ENCODE measurements at regions not wholly inside any gene's neighbourhood (a gene's known extent, or its start where the extent isn't known, plus 50 kb on each side); places are given as distances from the start of the nearest gene placed in this dataset.

DNA sequence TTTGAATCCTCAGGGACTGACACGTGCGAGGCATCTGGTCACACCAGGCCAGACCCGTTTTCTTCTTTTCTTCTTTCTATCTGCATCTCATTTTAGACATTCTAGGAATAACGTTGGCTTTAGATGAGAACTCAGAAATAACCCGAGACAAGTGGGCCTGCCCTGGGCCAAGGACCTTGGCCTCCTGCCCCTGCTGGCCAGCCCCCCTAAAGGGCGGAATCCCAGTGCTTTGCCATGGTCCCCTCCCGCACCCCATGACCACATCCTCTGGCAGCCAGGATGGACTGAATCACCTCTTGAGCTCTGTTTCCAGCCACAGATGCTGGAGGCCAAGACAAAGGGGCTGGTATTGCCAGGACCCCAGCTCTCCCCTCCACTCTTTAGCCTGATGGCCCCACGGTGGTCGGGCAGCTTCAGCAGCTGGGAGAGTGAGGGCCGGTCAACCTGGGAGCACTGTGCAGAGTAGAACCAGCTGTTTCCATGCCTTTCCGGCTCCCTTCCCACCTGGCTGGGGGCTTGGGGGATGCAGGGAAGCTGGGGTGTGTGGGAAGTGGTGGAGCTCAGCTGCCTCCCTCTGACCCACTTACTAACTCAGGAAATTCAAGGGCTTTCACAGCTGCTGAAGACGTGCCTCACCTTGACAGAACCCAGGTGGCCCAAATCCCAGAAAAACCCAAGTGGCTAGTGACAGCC, 190.9 kb downstream of the FAM43A start:
- Histone ChIP-seq H3K27me3 (ENCODE audit: insufficient read depth, low read length) (no peaks in the 10 kb centered on the region), H3K9me3 (ENCODE audit: control insufficient read depth, low read depth, low read length) (no peaks in the 10 kb centered on the region), H2BK15ac (ENCODE audit: low read depth, low read length) (no peak overlapping the region), H2BK12ac (ENCODE audit: insufficient read length, low read depth, low read length) (no peak overlapping the region), H3K4me1 (ENCODE audit: insufficient read depth, low read length) (peaks cover 4% of the 10 kb centered on the region; the same call in 1 of the 2 replicates), H3K14ac (ENCODE audit: insufficient read depth, low read length) (no peak overlapping the region), H4K20me1 (ENCODE audit: control insufficient read depth, insufficient read depth, insufficient read length) (peaks cover 2% of the 10 kb centered on the region), H2AFZ (ENCODE audit: low read length) (no peak overlapping the region), H2BK120ac (ENCODE audit: low read depth, low read length, poor library complexity, severe bottlenecking) (no peak overlapping the region), H3K23ac (ENCODE audit: insufficient read length, low read depth, low read length) (no peak overlapping the region), H3K56ac (ENCODE audit: insufficient read length, low read depth, low read length) (no peak overlapping the region), H3K9ac (ENCODE audit: extremely low read depth, insufficient read length, low read length) (no peak overlapping the region), H3T11ph (ENCODE audit: low read length) (no peak overlapping the region), H3K4me2 (ENCODE audit: insufficient read depth, insufficient read length, low read length) (no peak overlapping the region), H3K18ac (ENCODE audit: insufficient read length, low read depth, low read length) (no peak overlapping the region), H3K23me2 (ENCODE audit: insufficient read length, low read depth, low read length, poor library complexity, severe bottlenecking) (no peaks in the 10 kb centered on the region), H2AK5ac (ENCODE audit: insufficient read length, low read length) (no peak overlapping the region), H3K27ac (ENCODE audit: insufficient read length, low read depth, low read length) (no peak overlapping the region), H3K79me1 (ENCODE audit: insufficient read depth, low read depth, low read length, poor library complexity, severe bottlenecking) (no peaks in the 10 kb centered on the region), H4K5ac (ENCODE audit: insufficient read length, low read depth, low read length) (no peak overlapping the region), H3K4ac (ENCODE audit: low read depth, low read length) (no peak overlapping the region), H4K91ac (ENCODE audit: insufficient read length, low read depth, low read length) (no peak overlapping the region), H3K79me2 (ENCODE audit: insufficient read depth, low read length) (no peaks in the 10 kb centered on the region), H2BK5ac (ENCODE audit: insufficient read length, low read length) (no peak overlapping the region), H4K8ac (replicated peaks; ENCODE audit: insufficient read length, low read depth, low read length) (no peak overlapping the region), H2BK20ac (ENCODE audit: low read depth, low read length, poor library complexity, severe bottlenecking) (no peak overlapping the region)
- WGBS (ENCODE audit: extremely low coverage, insufficient read length, low lambda C conversion rate), result no CpG with 5 or more reads among the region's 12 CpGs
- peak; percentile 17 for DNase-seq
- Mint-ChIP-seq H3K36me3 (ENCODE audit: insufficient read depth in 1 of 3, low read depth in 3 of 3) (no peaks in the 10 kb centered on the region; a peak in 1 of 7 replicates), H3K9me3 (peaks cover 0 to 2% of the 10 kb centered on the region in 2 experiments; a peak in 1 of 5 replicates), H3K27me3 (ENCODE audit: low read depth) (peaks cover 5% of the 10 kb centered on the region), H3K27ac (no peak overlapping the region), H3K4me3 (no peak overlapping the region), H3K4me1 (peaks cover 16 to 18% of the 10 kb centered on the region in 2 experiments)
- TF ChIP-seq, protein P1, sequence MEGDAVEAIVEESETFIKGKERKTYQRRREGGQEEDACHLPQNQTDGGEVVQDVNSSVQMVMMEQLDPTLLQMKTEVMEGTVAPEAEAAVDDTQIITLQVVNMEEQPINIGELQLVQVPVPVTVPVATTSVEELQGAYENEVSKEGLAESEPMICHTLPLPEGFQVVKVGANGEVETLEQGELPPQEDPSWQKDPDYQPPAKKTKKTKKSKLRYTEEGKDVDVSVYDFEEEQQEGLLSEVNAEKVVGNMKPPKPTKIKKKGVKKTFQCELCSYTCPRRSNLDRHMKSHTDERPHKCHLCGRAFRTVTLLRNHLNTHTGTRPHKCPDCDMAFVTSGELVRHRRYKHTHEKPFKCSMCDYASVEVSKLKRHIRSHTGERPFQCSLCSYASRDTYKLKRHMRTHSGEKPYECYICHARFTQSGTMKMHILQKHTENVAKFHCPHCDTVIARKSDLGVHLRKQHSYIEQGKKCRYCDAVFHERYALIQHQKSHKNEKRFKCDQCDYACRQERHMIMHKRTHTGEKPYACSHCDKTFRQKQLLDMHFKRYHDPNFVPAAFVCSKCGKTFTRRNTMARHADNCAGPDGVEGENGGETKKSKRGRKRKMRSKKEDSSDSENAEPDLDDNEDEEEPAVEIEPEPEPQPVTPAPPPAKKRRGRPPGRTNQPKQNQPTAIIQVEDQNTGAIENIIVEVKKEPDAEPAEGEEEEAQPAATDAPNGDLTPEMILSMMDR (conservative IDR thresholded peaks at IDR 0.05), result no peak
